NB4 (cell line): ENCODE measurements at regions not wholly inside any gene's neighbourhood (a gene's known extent, or its start where the extent isn't known, plus 50 kb on each side); places are given as distances from the start of the nearest gene placed in this dataset.

ENCODE experiments used
- POLR2A ChIP-seq: IDR thresholded peaks from 2 replicates; pipeline ENCODE4 v1.6.1; 2011; ENCODE audit warnings: mild to moderate bottlenecking; ENCODE audit not compliant: insufficient read length; ENCODE audit errors: extremely low read depth
- TF ChIP-seq, protein P1 (sequence below): IDR thresholded peaks from one replicate; pipeline ENCODE4 v1.5.1; 2012; ENCODE audit warnings: low read depth, low read length

DNA sequence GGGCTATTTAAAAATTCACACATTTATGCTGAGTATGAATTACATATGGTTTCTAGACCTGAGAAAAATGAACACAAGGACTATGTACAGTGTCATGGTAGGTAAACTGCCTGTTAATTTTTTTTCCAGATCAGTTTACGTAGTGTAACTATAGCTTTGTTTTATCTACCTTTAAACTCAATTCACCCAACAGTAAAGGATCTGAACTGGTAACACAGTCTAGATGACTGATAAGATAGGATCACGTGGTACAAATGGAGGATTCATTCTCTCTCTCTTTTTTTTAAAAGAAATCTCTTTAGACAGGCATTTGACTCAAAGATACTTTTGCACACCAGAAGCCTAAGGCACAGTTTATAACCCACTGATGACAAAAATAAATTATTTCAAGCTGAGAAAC is 130.8 kb upstream of the ATP2B1 start:
- no peak for TF ChIP-seq POLR2A
- TF ChIP-seq, protein P1, sequence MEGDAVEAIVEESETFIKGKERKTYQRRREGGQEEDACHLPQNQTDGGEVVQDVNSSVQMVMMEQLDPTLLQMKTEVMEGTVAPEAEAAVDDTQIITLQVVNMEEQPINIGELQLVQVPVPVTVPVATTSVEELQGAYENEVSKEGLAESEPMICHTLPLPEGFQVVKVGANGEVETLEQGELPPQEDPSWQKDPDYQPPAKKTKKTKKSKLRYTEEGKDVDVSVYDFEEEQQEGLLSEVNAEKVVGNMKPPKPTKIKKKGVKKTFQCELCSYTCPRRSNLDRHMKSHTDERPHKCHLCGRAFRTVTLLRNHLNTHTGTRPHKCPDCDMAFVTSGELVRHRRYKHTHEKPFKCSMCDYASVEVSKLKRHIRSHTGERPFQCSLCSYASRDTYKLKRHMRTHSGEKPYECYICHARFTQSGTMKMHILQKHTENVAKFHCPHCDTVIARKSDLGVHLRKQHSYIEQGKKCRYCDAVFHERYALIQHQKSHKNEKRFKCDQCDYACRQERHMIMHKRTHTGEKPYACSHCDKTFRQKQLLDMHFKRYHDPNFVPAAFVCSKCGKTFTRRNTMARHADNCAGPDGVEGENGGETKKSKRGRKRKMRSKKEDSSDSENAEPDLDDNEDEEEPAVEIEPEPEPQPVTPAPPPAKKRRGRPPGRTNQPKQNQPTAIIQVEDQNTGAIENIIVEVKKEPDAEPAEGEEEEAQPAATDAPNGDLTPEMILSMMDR, result no peak
